ENCODE measurements at regions not wholly inside any gene's neighbourhood (a gene's known extent, or its start where the extent isn't known, plus 50 kb on each side); places are given as distances from the start of the nearest gene placed in this dataset.

GRCh38 chr6:3596766-3597165 lies 139.9 kb upstream of the SLC22A23 start:
- no peaks in the 10 kb centered on the region for H3K4me1 ChIP-seq (ENCODE audit: control insufficient read depth in 1 of 2, insufficient read depth in 2 of 2, low read length in 2 of 2)
- no peak overlapping the region for H3K9ac ChIP-seq (ENCODE audit: low read depth in 1 of 2, low read length in 2 of 2)
- no peaks in the 10 kb centered on the region for H3K27me3 ChIP-seq (ENCODE audit: control insufficient read depth in 1 of 2, insufficient read depth in 2 of 2, low read length in 2 of 2)
- H3K27ac ChIP-seq (ENCODE audit: low read depth, low read length), result no peak overlapping the region
- H3K9me3 ChIP-seq (ENCODE audit: control insufficient read depth in 1 of 2, low read length in 2 of 2), result peaks cover 0 to 3% of the 10 kb centered on the region in 2 donors
- no peak overlapping the region for H3K4me3 ChIP-seq (ENCODE audit: low read depth in 1 of 2, low read length in 2 of 2)
- H3K36me3 ChIP-seq (ENCODE audit: control insufficient read depth in 1 of 2, insufficient read depth in 2 of 2, low read length in 2 of 2), result no peaks in the 10 kb centered on the region

GRCh38 chr6:3594201-3594600 lies 137.4 kb upstream of the SLC22A23 start:
- no peaks in the 10 kb centered on the region for H3K36me3 ChIP-seq (ENCODE audit: control insufficient read depth in 1 of 2, insufficient read depth in 2 of 2, low read length in 2 of 2)
- no peak overlapping the region for H3K4me3 ChIP-seq (ENCODE audit: low read depth in 1 of 2, low read length in 2 of 2)
- H3K27me3 ChIP-seq (ENCODE audit: control insufficient read depth in 1 of 2, insufficient read depth in 2 of 2, low read length in 2 of 2), result no peaks in the 10 kb centered on the region
- no peaks in the 10 kb centered on the region for H3K9me3 ChIP-seq (ENCODE audit: control insufficient read depth in 1 of 2, low read length in 2 of 2)
- no peaks in the 10 kb centered on the region for H3K4me1 ChIP-seq (ENCODE audit: control insufficient read depth in 1 of 2, insufficient read depth in 2 of 2, low read length in 2 of 2)
- no peak overlapping the region for H3K9ac ChIP-seq (ENCODE audit: low read depth in 1 of 2, low read length in 2 of 2)
- H3K27ac ChIP-seq (ENCODE audit: low read depth, low read length), result no peak overlapping the region

GRCh38 chr6:3593161-3593560 lies 136.3 kb upstream of the SLC22A23 start:
- no peak overlapping the region for H3K9ac ChIP-seq (ENCODE audit: low read depth in 1 of 2, low read length in 2 of 2)
- no peaks in the 10 kb centered on the region for H3K9me3 ChIP-seq (ENCODE audit: control insufficient read depth in 1 of 2, low read length in 2 of 2)
- H3K27ac ChIP-seq (ENCODE audit: low read depth, low read length), result no peak overlapping the region
- H3K27me3 ChIP-seq (ENCODE audit: control insufficient read depth in 1 of 2, insufficient read depth in 2 of 2, low read length in 2 of 2), result no peaks in the 10 kb centered on the region
- no peaks in the 10 kb centered on the region for H3K36me3 ChIP-seq (ENCODE audit: control insufficient read depth in 1 of 2, insufficient read depth in 2 of 2, low read length in 2 of 2)
- H3K4me3 ChIP-seq (ENCODE audit: low read depth in 1 of 2, low read length in 2 of 2), result no peak overlapping the region
- H3K4me1 ChIP-seq (ENCODE audit: control insufficient read depth in 1 of 2, insufficient read depth in 2 of 2, low read length in 2 of 2), result no peaks in the 10 kb centered on the region

- Histone ChIP-seq H3K27ac (ENCODE audit: low read depth, low read length) (no peak overlapping the region), H3K9ac (ENCODE audit: low read depth in 1 of 2, low read length in 2 of 2) (no peak overlapping the region)
Observed at GRCh38 chr6:3592371-3592941, 135.6 kb upstream of the SLC22A23 start.

GRCh38 chr6:3591970-3592369 lies 135.1 kb upstream of the SLC22A23 start:
- no peaks in the 10 kb centered on the region for H3K27me3 ChIP-seq (ENCODE audit: control insufficient read depth in 1 of 2, insufficient read depth in 2 of 2, low read length in 2 of 2)
- H3K9ac ChIP-seq (ENCODE audit: low read depth in 1 of 2, low read length in 2 of 2), result no peak overlapping the region
- H3K4me3 ChIP-seq (ENCODE audit: low read depth in 1 of 2, low read length in 2 of 2), result no peak overlapping the region
- H3K27ac ChIP-seq (ENCODE audit: low read depth, low read length), result no peak overlapping the region
- no peaks in the 10 kb centered on the region for H3K4me1 ChIP-seq (ENCODE audit: control insufficient read depth in 1 of 2, insufficient read depth in 2 of 2, low read length in 2 of 2)
- H3K36me3 ChIP-seq (ENCODE audit: control insufficient read depth in 1 of 2, insufficient read depth in 2 of 2, low read length in 2 of 2), result no peaks in the 10 kb centered on the region
- peaks cover 0 to 8% of the 10 kb centered on the region in 2 donors for H3K9me3 ChIP-seq (ENCODE audit: control insufficient read depth in 1 of 2, low read length in 2 of 2)

More at GRCh38 chr6:3592371-3592941, 135.6 kb upstream of the SLC22A23 start:
- H3K4me1 ChIP-seq (ENCODE audit: control insufficient read depth in 1 of 2, insufficient read depth in 2 of 2, low read length in 2 of 2), result no peaks in the 10 kb centered on the region
- H3K36me3 ChIP-seq (ENCODE audit: control insufficient read depth in 1 of 2, insufficient read depth in 2 of 2, low read length in 2 of 2), result no peaks in the 10 kb centered on the region
- H3K9me3 ChIP-seq (ENCODE audit: control insufficient read depth in 1 of 2, low read length in 2 of 2), result peaks cover 0 to 4% of the 10 kb centered on the region in 2 donors
- H3K4me3 ChIP-seq (ENCODE audit: low read depth in 1 of 2, low read length in 2 of 2), result no peak overlapping the region
- no peaks in the 10 kb centered on the region for H3K27me3 ChIP-seq (ENCODE audit: control insufficient read depth in 1 of 2, insufficient read depth in 2 of 2, low read length in 2 of 2)

- H3K27me3 ChIP-seq (ENCODE audit: control insufficient read depth in 1 of 2, insufficient read depth in 2 of 2, low read length in 2 of 2), result no peaks in the 10 kb centered on the region
- H3K9ac ChIP-seq (ENCODE audit: low read depth in 1 of 2, low read length in 2 of 2), result no peak overlapping the region
- no peaks in the 10 kb centered on the region for H3K36me3 ChIP-seq (ENCODE audit: control insufficient read depth in 1 of 2, insufficient read depth in 2 of 2, low read length in 2 of 2)
- H3K4me3 ChIP-seq (ENCODE audit: low read depth in 1 of 2, low read length in 2 of 2), result no peak overlapping the region
- H3K4me1 ChIP-seq (ENCODE audit: control insufficient read depth in 1 of 2, insufficient read depth in 2 of 2, low read length in 2 of 2), result no peaks in the 10 kb centered on the region
- peaks cover 0 to 8% of the 10 kb centered on the region in 2 donors for H3K9me3 ChIP-seq (ENCODE audit: control insufficient read depth in 1 of 2, low read length in 2 of 2)
- no peak overlapping the region for H3K27ac ChIP-seq (ENCODE audit: low read depth, low read length)
Observed at GRCh38 chr6:3587660-3588059, 130.8 kb upstream of the SLC22A23 start.

GRCh38 chr6:3585320-3585935 lies 128.6 kb upstream of the SLC22A23 start:
- Histone ChIP-seq H3K4me1 (ENCODE audit: control insufficient read depth in 1 of 2, insufficient read depth in 2 of 2, low read length in 2 of 2) (no peaks in the 10 kb centered on the region), H3K27me3 (ENCODE audit: control insufficient read depth in 1 of 2, insufficient read depth in 2 of 2, low read length in 2 of 2) (no peaks in the 10 kb centered on the region), H3K9me3 (ENCODE audit: control insufficient read depth in 1 of 2, low read length in 2 of 2) (peaks cover 0 to 8% of the 10 kb centered on the region in 2 donors), H3K4me3 (ENCODE audit: low read depth in 1 of 2, low read length in 2 of 2) (no peak overlapping the region), H3K27ac (ENCODE audit: low read depth, low read length) (no peak overlapping the region), H3K9ac (ENCODE audit: low read depth in 1 of 2, low read length in 2 of 2) (no peak overlapping the region), H3K36me3 (ENCODE audit: control insufficient read depth in 1 of 2, insufficient read depth in 2 of 2, low read length in 2 of 2) (no peaks in the 10 kb centered on the region)

- Histone ChIP-seq H3K4me1 (ENCODE audit: control insufficient read depth in 1 of 2, insufficient read depth in 2 of 2, low read length in 2 of 2) (no peaks in the 10 kb centered on the region), H3K9me3 (ENCODE audit: control insufficient read depth in 1 of 2, low read length in 2 of 2) (peaks cover 0 to 8% of the 10 kb centered on the region in 2 donors), H3K27me3 (ENCODE audit: control insufficient read depth in 1 of 2, insufficient read depth in 2 of 2, low read length in 2 of 2) (no peaks in the 10 kb centered on the region), H3K4me3 (ENCODE audit: low read depth in 1 of 2, low read length in 2 of 2) (no peak overlapping the region), H3K9ac (ENCODE audit: low read depth in 1 of 2, low read length in 2 of 2) (no peak overlapping the region), H3K27ac (ENCODE audit: low read depth, low read length) (no peak overlapping the region), H3K36me3 (ENCODE audit: control insufficient read depth in 1 of 2, insufficient read depth in 2 of 2, low read length in 2 of 2) (no peaks in the 10 kb centered on the region)
Observed at GRCh38 chr6:3584606-3585005, 127.8 kb upstream of the SLC22A23 start.

- H3K27ac ChIP-seq (ENCODE audit: low read depth, low read length), result no peak overlapping the region
- H3K27me3 ChIP-seq (ENCODE audit: control insufficient read depth in 1 of 2, insufficient read depth in 2 of 2, low read length in 2 of 2), result no peaks in the 10 kb centered on the region
- no peaks in the 10 kb centered on the region for H3K4me1 ChIP-seq (ENCODE audit: control insufficient read depth in 1 of 2, insufficient read depth in 2 of 2, low read length in 2 of 2)
- H3K9me3 ChIP-seq (ENCODE audit: control insufficient read depth in 1 of 2, low read length in 2 of 2), result no peaks in the 10 kb centered on the region
- no peak overlapping the region for H3K9ac ChIP-seq (ENCODE audit: low read depth in 1 of 2, low read length in 2 of 2)
- no peaks in the 10 kb centered on the region for H3K36me3 ChIP-seq (ENCODE audit: control insufficient read depth in 1 of 2, insufficient read depth in 2 of 2, low read length in 2 of 2)
- H3K4me3 ChIP-seq (ENCODE audit: low read depth in 1 of 2, low read length in 2 of 2), result no peak overlapping the region
Observed at GRCh38 chr6:3581469-3581868, 124.6 kb upstream of the SLC22A23 start.

- Histone ChIP-seq H3K36me3 (ENCODE audit: control insufficient read depth in 1 of 2, insufficient read depth in 2 of 2, low read length in 2 of 2) (no peaks in the 10 kb centered on the region), H3K27me3 (ENCODE audit: control insufficient read depth in 1 of 2, insufficient read depth in 2 of 2, low read length in 2 of 2) (no peaks in the 10 kb centered on the region), H3K4me3 (ENCODE audit: low read depth in 1 of 2, low read length in 2 of 2) (no peak overlapping the region), H3K9me3 (ENCODE audit: control insufficient read depth in 1 of 2, low read length in 2 of 2) (no peaks in the 10 kb centered on the region), H3K4me1 (ENCODE audit: control insufficient read depth in 1 of 2, insufficient read depth in 2 of 2, low read length in 2 of 2) (no peaks in the 10 kb centered on the region), H3K9ac (ENCODE audit: low read depth in 1 of 2, low read length in 2 of 2) (no peak overlapping the region), H3K27ac (ENCODE audit: low read depth, low read length) (no peak overlapping the region)
Observed at GRCh38 chr6:3579652-3580175, 122.9 kb upstream of the SLC22A23 start.
